GM12878 (cell line): ENCODE measurements at regions not wholly inside any gene's neighbourhood (a gene's known extent, or its start where the extent isn't known, plus 50 kb on each side); places are given as distances from the start of the nearest gene placed in this dataset.

ENCODE experiments used
- ATAC-seq: fragments of 200-7000 bp; cut with Tn5 transposase; 3 replicates; pipeline ENCODE4 v1.9.1; 2020; ENCODE audit warnings: mild to moderate bottlenecking, moderate library complexity
- BruUV-seq: library from RNA; stranded (reverse); fragments of 400-500 nt; replicated peaks from 2 replicates; lab custom pipeline; 2021; lab: Mats Ljungman, UMichigan
- CTCF ChIA-PET: fragments of 300-600 bp; sonication (Branson Sonifier 250); formaldehyde crosslinking; extraction: SDS; loops from one replicate; lab custom pipeline; 2021; ENCODE audit warnings: inconsistent platforms; lab: Yijun Ruan, JAX
- POLR2A ChIA-PET: fragments of 350-600 bp; formaldehyde crosslinking; extraction: SDS; loops from one replicate; lab custom pipeline; 2021; ENCODE audit warnings: inconsistent platforms; lab: Charles Lee
- RAD21 ChIA-PET: fragments of 300-600 bp; sonication (Branson Sonifier 250); formaldehyde crosslinking; loops from one replicate; lab custom pipeline; 2023; ENCODE audit warnings: antibody characterized with exemption; ENCODE audit not compliant: unreplicated experiment; lab: Charles Lee
- SMC1A ChIA-PET: fragments of 300-600 bp; sonication (Branson Sonifier 250); formaldehyde crosslinking; loops from one replicate; lab custom pipeline; 2023; ENCODE audit not compliant: unreplicated experiment, uncharacterized antibody; lab: Charles Lee
- DNase-seq: peaks from one replicate; pipeline ENCODE4 v3.0.0-alpha.2; 2011; ENCODE audit warnings: low read depth, low spot score
- FAIRE-seq: peaks from 3 replicates; lab custom pipeline; 2011; peaks lifted over from hg19 to GRCh38; lab: Jason Lieb, UNC
- H2AFZ ChIP-seq: 2 replicates; pipeline ENCODE4 v1.6.0; 2011; ENCODE audit warnings: low read depth, low read length, control low read depth; ENCODE audit not compliant: control insufficient read depth
- H3K27ac ChIP-seq: 2 replicates; pipeline ENCODE4 v1.5.1; 2011; ENCODE audit warnings: control low read depth; ENCODE audit not compliant: control insufficient read depth, insufficient read depth
- H3K27me3 ChIP-seq, 2 experiments: replicated peaks in 1 of 2; 2 replicates each; pipeline versions ENCODE4 v1.6.0 to v1.6.1; 2011; ENCODE audit warnings: low read length in 1 of 2; ENCODE audit not compliant: control insufficient read depth in 2 of 2, insufficient read depth in 2 of 2
- H3K36me3 ChIP-seq, 2 experiments: 2 replicates each; pipeline ENCODE4 v1.5.1; 2011; ENCODE audit warnings: low read length in 1 of 2; ENCODE audit not compliant: control insufficient read depth in 2 of 2, insufficient read depth in 2 of 2
- H3K4me1 ChIP-seq: 2 replicates; pipeline ENCODE4 v1.6.1; 2011; ENCODE audit warnings: mild to moderate bottlenecking, low read length, moderate library complexity, mixed read lengths; ENCODE audit not compliant: control insufficient read depth, insufficient read depth
- H3K4me2 ChIP-seq: 2 replicates; pipeline ENCODE4 v1.6.0; 2011; ENCODE audit warnings: control low read depth; ENCODE audit not compliant: control insufficient read depth, insufficient read depth
- H3K4me3 ChIP-seq: fragments of 200-600 bp; sonication (generic); 2 replicates; pipeline ENCODE4 v1.5.1; 2016
- H3K79me2 ChIP-seq: 2 replicates; pipeline ENCODE4 v1.6.0; 2011; ENCODE audit warnings: low read length; ENCODE audit not compliant: control insufficient read depth, insufficient read depth
- H3K9ac ChIP-seq: 2 replicates; pipeline ENCODE4 v1.8.0; 2011; ENCODE audit warnings: low read length, control low read depth, mixed read lengths; ENCODE audit not compliant: control insufficient read depth, insufficient read depth
- H3K9me3 ChIP-seq: replicated peaks from 3 replicates; pipeline ENCODE4 v1.5.1; 2011; ENCODE audit warnings: mild to moderate bottlenecking, low read length; ENCODE audit not compliant: control insufficient read depth, insufficient read depth
- H4K20me1 ChIP-seq: 2 replicates; pipeline ENCODE4 v1.6.0; 2011; ENCODE audit not compliant: control insufficient read depth, insufficient read depth
- CBFB ChIP-seq: IDR thresholded peaks from 2 replicates; pipeline ENCODE4 v1.6.1; 2016; ENCODE audit warnings: antibody characterized with exemption, low read depth
- ETV6 ChIP-seq, 2 experiments: fragments of 450-650 bp in 1 of 2; IDR thresholded peaks in 1 of 2; conservative IDR thresholded peaks in 1 of 2; 2 replicates each; pipeline ENCODE4 v1.6.1; 2014; ENCODE audit warnings: antibody characterized with exemption in 1 of 2, borderline replicate concordance in 1 of 2, low read depth in 1 of 2, mild to moderate bottlenecking in 1 of 2, moderate library complexity in 1 of 2
- KAT2A ChIP-seq: conservative IDR thresholded peaks from 2 replicates; pipeline ENCODE4 v1.6.1; 2011; ENCODE audit warnings: low read depth, low read length; ENCODE audit not compliant: control insufficient read depth
- MEF2B ChIP-seq: fragments of 450-650 bp; IDR thresholded peaks from 2 replicates; pipeline ENCODE4 v1.6.1; 2018; ENCODE audit warnings: mild to moderate bottlenecking, moderate library complexity; ENCODE audit not compliant: partially characterized antibody, poor library complexity, severe bottlenecking
- MLLT1 ChIP-seq: fragments of 450-650 bp; IDR thresholded peaks from 2 replicates; pipeline ENCODE4 v1.6.1; 2016; ENCODE audit warnings: mild to moderate bottlenecking
- MYB ChIP-seq: fragments of 150-350 bp; IDR thresholded peaks from 2 replicates; pipeline ENCODE4 v1.6.1; 2014; ENCODE audit warnings: mild to moderate bottlenecking, low read depth, low read length, borderline replicate concordance
- NRF1 ChIP-seq: conservative IDR thresholded peaks from 2 replicates; pipeline ENCODE4 v1.6.1; 2011; ENCODE audit warnings: mild to moderate bottlenecking, low read depth, low read length, improper control_type of control experiment
- ZBTB4 ChIP-seq: fragments of 450-650 bp; formaldehyde crosslinking; IDR thresholded peaks from 2 replicates; pipeline ENCODE4 v1.4.0; 2022; ENCODE audit warnings: mild to moderate bottlenecking, moderate library complexity
- ZSCAN29 ChIP-seq: fragments of 450-650 bp; IDR thresholded peaks from 2 replicates; pipeline ENCODE4 v1.6.1; 2017; ENCODE audit warnings: mild to moderate bottlenecking, moderate library complexity
- WGBS: methylation state at CpG from one replicate; pipeline ENCODE4 v1.1.6; 2016; ENCODE audit warnings: low lambda C conversion rate; ENCODE audit not compliant: insufficient replicate concordance, insufficient coverage; ENCODE audit errors: missing lambda C conversion rate; 5-methylcytosine and 5-hydroxymethylcytosine counted together
- in situ Hi-C: fragments of 300-500 bp; cut with MboI; formaldehyde crosslinking; loops from 9 replicates; pipeline ENCODE4 v1.14.3; 2018; ENCODE audit warnings: mixed read lengths
- intact Hi-C: fragments of 100-400 bp; cut with micrococcal nuclease; formaldehyde crosslinking; loops from one replicate; pipeline ENCODE4 v1.14.2; 2022; ENCODE audit not compliant: unreplicated experiment

- TF ChIP-seq NRF1 (no peak), ETV6 (conservative IDR thresholded peaks at IDR 0.05 in 1 of 2, IDR thresholded peaks at IDR 0.05 in 1 of 2; ENCODE audit: borderline replicate concordance in 1 of 2, low read depth in 1 of 2) (no peak), MYB (no peak)
- TF ChIP-seq, all 136 proteins: peak for 0
- intact Hi-C loops (no loop called here), in situ Hi-C loops (no loop called here)
- Histone ChIP-seq H2AFZ (no peak overlapping the region), H3K9ac (no peak overlapping the region), H3K4me3 (no peak overlapping the region), H3K27ac (no peak overlapping the region), H4K20me1 (no peaks in the 10 kb centered on the region), H3K27me3 (peaks cover 3 to 12% of the 10 kb centered on the region in 2 experiments; a peak in 3 of 4 replicates), H3K4me1 (no peaks in the 10 kb centered on the region), H3K4me2 (no peak overlapping the region), H3K9me3 (no peaks in the 10 kb centered on the region), H3K79me2 (no peaks in the 10 kb centered on the region), H3K36me3 (no peaks in the 10 kb centered on the region)
- DNase-seq: no peak
- ChIA-PET POLR2A (no interaction called here), SMC1A (no interaction called here), RAD21 (no interaction called here), CTCF (no interaction called here)
- ATAC-seq: no peak
- FAIRE-seq: no peak
- 24% methylated on average over 10 of the region's 10 CpGs for WGBS
- no TSS peak for BruUV-seq
These were observed 146.8 kb upstream of the GSE1 start for GRCh38 chr16:85466304-85466700.

- no peaks in the 10 kb centered on the region for H3K9me3 ChIP-seq
- BruUV-seq: no TSS peak
- no peaks in the 10 kb centered on the region for H3K36me3 ChIP-seq
- SMC1A ChIA-PET: no interaction called here
- H3K4me2 ChIP-seq: no peak overlapping the region
- H2AFZ ChIP-seq: no peak overlapping the region
- H3K79me2 ChIP-seq: no peaks in the 10 kb centered on the region
- no peaks in the 10 kb centered on the region for H4K20me1 ChIP-seq
- POLR2A ChIA-PET: interaction anchor here (0.6 kb wide), 1 partner anchor 657 kb away, joined by 3 read pairs; no protein-coding TSS in a partner anchor
- CTCF ChIA-PET: no interaction called here
- no peak for FAIRE-seq
- WGBS: 70% methylated on average over 12 of the region's 12 CpGs
- H3K27ac ChIP-seq: no peak overlapping the region
- H3K27me3 ChIP-seq: peaks cover 6 to 7% of the 10 kb centered on the region in 2 experiments; a peak in 3 of 4 replicates
- H3K4me1 ChIP-seq: no peaks in the 10 kb centered on the region
- no peak overlapping the region for H3K9ac ChIP-seq
- ATAC-seq: no peak
- no peak overlapping the region for H3K4me3 ChIP-seq
- in situ Hi-C loops: no loop called here
- RAD21 ChIA-PET: no interaction called here
- DNase-seq: no peak
- intact Hi-C loops: no loop called here
- no peak for TF ChIP-seq MEF2B
- no peak for TF ChIP-seq ZBTB4 (CRISPR knock-in tag)
- no peak for TF ChIP-seq CBFB
- no peak for TF ChIP-seq ZSCAN29
- TF ChIP-seq KAT2A: no peak
- no peak for TF ChIP-seq MLLT1
These were observed 146.1 kb upstream of the GSE1 start for GRCh38 chr16:85466989-85467388.
